GM21717 (cell line): ENCODE measurements at regions not wholly inside any gene's neighbourhood (a gene's known extent, or its start where the extent isn't known, plus 50 kb on each side); places are given as distances from the start of the nearest gene placed in this dataset.

Experiments
- ATAC-seq: cut with Tn5 transposase; IDR thresholded peaks from one replicate; pipeline ENCODE4 v1.9.1; 2021; ENCODE audit warnings: mild to moderate bottlenecking, moderate library complexity; ENCODE audit not compliant: unreplicated experiment

DNA sequence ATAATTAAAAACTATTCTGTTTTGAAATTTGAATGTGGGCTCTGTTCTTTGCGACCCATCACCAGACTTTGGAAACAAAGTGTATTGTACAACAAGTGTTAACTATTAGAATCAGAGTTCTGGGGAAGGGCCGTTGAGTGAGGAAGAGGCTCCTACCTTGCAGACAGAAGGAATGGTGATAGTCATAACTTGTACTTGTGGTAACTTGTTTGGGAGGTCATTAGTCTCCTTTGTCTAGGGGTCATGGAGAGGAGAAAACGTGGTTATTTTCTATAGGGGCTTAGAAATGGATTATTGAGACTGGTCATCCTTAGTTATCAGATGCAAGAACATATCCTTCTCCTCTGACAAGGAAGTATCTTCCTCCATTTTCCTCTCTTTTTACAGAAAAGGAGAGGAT, 174.8 kb downstream of the BMP2 start:
- ATAC-seq, result no peak

DNA sequence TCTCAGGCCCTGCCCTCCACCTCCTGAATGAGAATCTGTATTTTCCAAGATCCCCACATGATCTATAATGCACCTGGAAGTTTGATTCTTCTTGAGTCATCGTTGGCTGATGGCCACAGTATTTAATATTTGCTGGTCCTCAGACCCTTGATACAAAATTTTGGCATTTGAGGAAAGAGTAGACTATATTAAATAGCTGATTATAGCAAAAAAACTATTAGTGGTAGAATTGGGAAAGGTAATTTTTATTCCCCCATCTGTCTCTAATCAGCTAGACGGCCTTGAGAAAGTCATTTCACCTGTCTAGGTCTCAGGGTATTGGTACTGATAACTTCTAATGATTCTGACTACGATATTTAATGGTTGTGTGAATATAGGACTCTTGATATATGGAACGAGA, 176.8 kb downstream of the BMP2 start:
- no peak for ATAC-seq

GRCh38 chr20:6953611-6954010, 186.1 kb downstream of the BMP2 start:
- no peak for ATAC-seq

DNA sequence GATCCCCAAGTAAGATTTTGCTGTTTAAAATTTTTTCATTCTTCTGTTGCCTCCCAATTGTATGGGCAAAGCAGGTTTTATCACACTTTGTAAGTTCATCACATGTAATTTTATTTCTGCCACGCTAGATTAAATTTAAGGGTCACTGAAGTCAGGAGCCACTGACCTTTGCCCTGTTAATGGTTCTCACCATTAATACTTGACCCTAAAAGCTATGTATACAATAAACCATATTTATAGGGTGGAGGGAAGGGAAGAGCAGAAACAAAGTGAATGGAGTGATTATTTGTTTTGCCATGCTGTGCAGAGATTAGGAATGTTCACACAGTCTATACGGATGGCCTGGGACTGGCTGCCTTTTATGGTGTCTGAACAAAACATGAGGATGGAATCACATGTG, 186.7 kb downstream of the BMP2 start:
- no peak for ATAC-seq

GRCh38 chr20:6956056-6956455, 188.6 kb downstream of the BMP2 start:
- ATAC-seq, result no peak

GRCh38 chr20:6956574-6956973, 189.1 kb downstream of the BMP2 start:
- no peak for ATAC-seq

DNA sequence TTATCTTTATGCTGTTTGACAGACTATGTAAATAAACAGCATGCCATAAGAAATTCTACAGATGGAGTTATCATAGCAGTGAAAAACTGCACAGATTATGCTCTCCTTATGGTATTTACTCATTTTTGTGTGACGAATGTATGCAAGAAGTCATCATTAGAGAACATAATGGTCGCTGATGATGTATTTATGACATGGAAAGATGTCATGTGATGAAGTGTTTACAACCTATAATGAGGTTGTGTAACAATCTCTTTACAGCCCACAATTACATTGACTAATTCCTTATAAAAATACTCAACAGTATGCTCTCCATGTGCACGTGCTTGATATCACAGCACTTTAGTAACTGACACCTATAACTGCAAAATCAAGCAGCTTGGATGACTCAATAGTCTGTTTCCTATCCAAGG, 192.4 kb downstream of the BMP2 start:
- no peak for ATAC-seq

GRCh38 chr20:6966721-6967120, 199.2 kb downstream of the BMP2 start:
- ATAC-seq, result no peak

DNA sequence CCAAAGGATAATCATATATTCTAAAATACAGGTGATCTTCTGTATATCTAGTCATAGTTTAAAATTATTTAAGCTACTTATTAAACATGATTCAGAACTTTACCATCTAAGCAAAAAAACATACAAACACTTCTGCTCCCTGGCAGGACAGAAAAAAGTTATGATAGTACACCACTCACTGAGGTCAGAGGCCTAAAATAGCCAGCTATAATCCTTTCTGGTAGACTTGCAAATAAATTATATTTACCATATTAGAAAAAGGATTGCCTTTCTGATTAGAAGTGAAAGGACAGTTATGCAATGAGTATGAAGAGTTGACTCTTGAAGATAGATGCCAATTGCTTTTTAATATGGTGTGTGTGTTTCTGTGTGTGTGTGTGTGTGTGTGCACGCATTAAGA, 207.4 kb downstream of the BMP2 start:
- ATAC-seq, result no peak

- ATAC-seq, result no peak
Observed at GRCh38 chr20:6975311-6975710, 207.8 kb downstream of the BMP2 start.

DNA sequence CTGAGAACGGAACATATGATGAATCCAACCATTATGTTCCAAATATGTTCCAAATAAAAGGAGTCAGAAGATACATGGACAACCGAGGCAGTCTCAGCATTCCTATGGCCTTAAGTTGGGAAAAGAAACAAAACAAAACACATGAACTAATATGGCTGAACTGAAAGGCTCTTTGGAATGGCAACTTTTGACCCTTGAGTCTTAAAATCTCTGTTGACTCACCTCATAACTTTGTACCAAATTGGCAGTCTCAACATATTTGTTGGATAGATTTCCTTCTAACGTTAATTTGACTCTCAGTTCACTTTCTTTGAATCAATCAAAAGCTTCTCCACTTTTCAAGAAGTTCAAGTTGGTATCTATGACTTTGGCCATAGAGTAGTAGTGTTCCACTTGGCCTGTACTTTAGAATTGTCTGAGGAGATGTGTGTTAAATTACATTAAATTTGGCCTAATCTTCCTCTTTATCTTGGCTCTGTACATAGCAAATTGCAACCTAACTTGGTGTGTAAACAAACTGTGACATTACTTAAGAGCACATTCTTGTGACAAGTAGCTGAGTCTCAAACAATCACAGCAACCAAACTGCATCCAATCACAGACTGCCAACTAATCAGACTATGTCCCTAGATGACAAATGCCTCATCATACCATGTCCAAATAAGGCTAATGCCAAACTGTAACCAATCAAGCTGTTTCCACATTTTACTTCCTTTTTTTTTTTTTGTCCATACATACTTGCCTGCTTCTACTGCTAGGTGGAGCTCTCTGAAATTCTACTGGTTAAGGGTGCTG, 208.8 kb downstream of the BMP2 start:
- no peak for ATAC-seq

- ATAC-seq, result no peak
Observed at GRCh38 chr20:6979621-6980020, 212.1 kb downstream of the BMP2 start.

GRCh38 chr20:6993011-6993410, 225.5 kb downstream of the BMP2 start:
- no peak for ATAC-seq

DNA sequence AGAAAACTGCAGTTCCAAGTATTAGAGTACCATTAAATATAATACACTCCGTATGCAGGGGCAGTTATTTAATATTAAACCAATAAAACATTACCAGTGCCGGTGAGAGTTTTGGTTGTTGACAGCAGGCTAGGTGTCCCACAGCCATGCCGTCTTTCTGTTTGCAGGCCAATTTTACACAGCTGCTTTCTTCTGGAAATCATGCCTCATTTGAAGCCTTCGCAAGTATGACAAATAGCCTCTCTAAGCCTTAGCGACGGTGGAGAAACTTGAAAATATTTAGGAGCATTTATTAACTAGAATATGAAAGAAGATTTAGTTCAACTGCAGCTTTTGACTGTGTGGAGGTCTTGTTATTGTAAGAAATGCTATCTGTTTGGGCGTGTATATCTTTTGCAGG, 226.0 kb downstream of the BMP2 start:
- ATAC-seq, result no peak

- ATAC-seq, result no peak
Observed at GRCh38 chr20:6994452-6994851, 227.0 kb downstream of the BMP2 start.

- no peak for ATAC-seq
Observed at GRCh38 chr20:6998909-6999308, 231.4 kb downstream of the BMP2 start.

GRCh38 chr20:6999381-6999780, 231.9 kb downstream of the BMP2 start:
- ATAC-seq, result no peak

DNA sequence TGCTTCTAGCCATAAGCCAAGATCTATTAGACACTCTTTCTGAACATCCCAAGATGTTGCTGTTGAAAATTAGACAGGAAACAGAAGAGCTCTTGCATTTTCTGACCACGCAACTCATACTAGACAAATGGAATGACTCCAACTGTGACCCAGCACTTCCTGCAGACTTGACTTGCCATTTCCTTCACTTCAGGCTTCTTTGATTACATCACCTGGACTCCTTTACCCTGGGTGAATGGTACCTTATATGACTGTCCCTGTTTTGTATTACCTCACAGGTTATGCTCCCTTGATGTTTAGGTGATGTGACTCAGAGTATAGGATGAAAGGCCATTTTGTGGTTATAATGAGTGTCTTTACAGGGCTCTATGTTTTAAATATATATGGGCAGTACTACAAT, 236.1 kb downstream of the BMP2 start:
- no peak for ATAC-seq

DNA sequence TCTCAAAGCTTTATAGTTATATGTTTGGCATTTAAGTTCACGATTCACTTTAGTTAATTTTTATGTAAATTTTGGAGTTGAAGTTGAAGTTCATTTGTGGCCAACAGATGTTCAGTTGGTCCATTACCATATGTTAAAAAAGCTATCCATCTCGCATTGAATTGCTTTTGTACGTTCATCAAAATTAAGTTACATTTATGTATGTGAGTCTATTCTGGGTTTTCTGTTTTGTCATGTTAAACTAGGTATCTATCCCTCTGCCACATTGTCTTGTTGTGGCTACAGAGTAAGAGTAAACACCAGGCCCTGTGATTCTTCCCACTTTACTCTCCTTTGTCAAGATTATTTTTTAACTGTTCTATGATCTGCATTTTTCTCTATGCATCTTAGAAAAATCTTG, 237.3 kb downstream of the BMP2 start:
- ATAC-seq, result no peak

GRCh38 chr20:7010527-7010926, 243.0 kb downstream of the BMP2 start:
- ATAC-seq, result no peak

- ATAC-seq, result no peak
Observed at GRCh38 chr20:7015257-7015656, 247.8 kb downstream of the BMP2 start.

DNA sequence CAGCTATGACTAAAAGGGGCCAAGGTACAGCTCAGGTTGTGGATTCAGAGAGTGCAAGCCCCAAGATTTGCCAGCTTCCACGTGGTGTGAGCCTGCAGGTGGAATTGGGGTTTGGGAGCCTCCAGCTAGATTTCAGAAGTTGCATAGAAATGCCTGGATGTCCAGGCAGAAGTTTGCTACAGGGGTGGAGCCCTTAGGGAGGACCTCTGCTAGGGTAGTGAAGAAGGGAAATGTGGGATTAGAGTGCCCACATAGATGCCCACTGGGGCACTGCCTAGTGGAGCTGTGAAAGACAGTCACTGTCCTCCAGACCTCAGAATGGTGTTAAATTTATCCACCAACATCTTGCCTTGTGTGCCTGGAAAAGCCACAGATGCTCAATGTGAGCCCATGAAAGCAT, 255.1 kb downstream of the BMP2 start:
- no peak for ATAC-seq

- no peak for ATAC-seq
Observed at GRCh38 chr20:7025635-7026034, 258.1 kb downstream of the BMP2 start.
